ENCODE measurements at regions not wholly inside any gene's neighbourhood (a gene's known extent, or its start where the extent isn't known, plus 50 kb on each side); places are given as distances from the start of the nearest gene placed in this dataset.

DNA sequence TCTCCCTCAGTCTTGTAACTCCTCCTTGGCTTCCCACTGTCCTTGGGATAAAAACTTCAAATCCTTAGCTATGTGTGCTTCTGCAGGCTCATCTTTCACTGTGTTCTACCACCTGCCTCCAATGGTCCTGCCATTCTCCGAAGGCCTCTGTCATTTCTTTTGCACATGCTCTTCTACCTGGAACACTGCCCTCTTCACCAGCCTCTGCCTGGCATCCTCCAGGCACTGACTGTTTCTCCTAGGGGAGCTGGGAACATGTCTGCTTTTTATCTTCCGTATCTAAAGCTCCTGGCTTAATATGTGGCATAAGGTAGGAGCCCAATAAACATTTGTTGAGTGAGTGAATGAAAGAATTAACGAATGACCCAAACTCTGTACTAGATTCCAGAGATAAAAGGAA lies 603.3 kb upstream of the TMEM132C start:
- H3K79me2 ChIP-seq (replicated peaks; ENCODE audit: insufficient read depth, low read length), result no peaks in the 10 kb centered on the region
- TF ChIP-seq TAF1 (IDR thresholded peaks at IDR 0.05; ENCODE audit: low read depth) (no peak), POLR2AphosphoS5 (IDR thresholded peaks at IDR 0.05) (no peak), EZH2 (IDR thresholded peaks at IDR 0.05; ENCODE audit: borderline replicate concordance, insufficient read depth, low read length, poor library complexity, severe bottlenecking) (no peak), MXI1 (conservative IDR thresholded peaks at IDR 0.05; ENCODE audit: poor library complexity, severe bottlenecking) (no peak), RAD21 (conservative IDR thresholded peaks at IDR 0.05) (no peak), EP300 (conservative IDR thresholded peaks at IDR 0.05; ENCODE audit: poor library complexity, severe bottlenecking) (no peak), SMC3 (conservative IDR thresholded peaks at IDR 0.05; ENCODE audit: poor library complexity) (no peak)
- TF ChIP-seq, protein P1, sequence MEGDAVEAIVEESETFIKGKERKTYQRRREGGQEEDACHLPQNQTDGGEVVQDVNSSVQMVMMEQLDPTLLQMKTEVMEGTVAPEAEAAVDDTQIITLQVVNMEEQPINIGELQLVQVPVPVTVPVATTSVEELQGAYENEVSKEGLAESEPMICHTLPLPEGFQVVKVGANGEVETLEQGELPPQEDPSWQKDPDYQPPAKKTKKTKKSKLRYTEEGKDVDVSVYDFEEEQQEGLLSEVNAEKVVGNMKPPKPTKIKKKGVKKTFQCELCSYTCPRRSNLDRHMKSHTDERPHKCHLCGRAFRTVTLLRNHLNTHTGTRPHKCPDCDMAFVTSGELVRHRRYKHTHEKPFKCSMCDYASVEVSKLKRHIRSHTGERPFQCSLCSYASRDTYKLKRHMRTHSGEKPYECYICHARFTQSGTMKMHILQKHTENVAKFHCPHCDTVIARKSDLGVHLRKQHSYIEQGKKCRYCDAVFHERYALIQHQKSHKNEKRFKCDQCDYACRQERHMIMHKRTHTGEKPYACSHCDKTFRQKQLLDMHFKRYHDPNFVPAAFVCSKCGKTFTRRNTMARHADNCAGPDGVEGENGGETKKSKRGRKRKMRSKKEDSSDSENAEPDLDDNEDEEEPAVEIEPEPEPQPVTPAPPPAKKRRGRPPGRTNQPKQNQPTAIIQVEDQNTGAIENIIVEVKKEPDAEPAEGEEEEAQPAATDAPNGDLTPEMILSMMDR (IDR thresholded peaks at IDR 0.05; ENCODE audit: poor library complexity, severe bottlenecking), result no peak
- TF ChIP-seq, protein P2, sequence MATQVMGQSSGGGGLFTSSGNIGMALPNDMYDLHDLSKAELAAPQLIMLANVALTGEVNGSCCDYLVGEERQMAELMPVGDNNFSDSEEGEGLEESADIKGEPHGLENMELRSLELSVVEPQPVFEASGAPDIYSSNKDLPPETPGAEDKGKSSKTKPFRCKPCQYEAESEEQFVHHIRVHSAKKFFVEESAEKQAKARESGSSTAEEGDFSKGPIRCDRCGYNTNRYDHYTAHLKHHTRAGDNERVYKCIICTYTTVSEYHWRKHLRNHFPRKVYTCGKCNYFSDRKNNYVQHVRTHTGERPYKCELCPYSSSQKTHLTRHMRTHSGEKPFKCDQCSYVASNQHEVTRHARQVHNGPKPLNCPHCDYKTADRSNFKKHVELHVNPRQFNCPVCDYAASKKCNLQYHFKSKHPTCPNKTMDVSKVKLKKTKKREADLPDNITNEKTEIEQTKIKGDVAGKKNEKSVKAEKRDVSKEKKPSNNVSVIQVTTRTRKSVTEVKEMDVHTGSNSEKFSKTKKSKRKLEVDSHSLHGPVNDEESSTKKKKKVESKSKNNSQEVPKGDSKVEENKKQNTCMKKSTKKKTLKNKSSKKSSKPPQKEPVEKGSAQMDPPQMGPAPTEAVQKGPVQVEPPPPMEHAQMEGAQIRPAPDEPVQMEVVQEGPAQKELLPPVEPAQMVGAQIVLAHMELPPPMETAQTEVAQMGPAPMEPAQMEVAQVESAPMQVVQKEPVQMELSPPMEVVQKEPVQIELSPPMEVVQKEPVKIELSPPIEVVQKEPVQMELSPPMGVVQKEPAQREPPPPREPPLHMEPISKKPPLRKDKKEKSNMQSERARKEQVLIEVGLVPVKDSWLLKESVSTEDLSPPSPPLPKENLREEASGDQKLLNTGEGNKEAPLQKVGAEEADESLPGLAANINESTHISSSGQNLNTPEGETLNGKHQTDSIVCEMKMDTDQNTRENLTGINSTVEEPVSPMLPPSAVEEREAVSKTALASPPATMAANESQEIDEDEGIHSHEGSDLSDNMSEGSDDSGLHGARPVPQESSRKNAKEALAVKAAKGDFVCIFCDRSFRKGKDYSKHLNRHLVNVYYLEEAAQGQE (IDR thresholded peaks at IDR 0.05; ENCODE audit: borderline replicate concordance), result no peak
- no peak overlapping the region for H3K4me3 ChIP-seq (ENCODE audit: low read length)
- H3K27ac ChIP-seq (ENCODE audit: low read length), result no peak overlapping the region
- H4K20me1 ChIP-seq (ENCODE audit: insufficient read depth), result no peaks in the 10 kb centered on the region
- no peak overlapping the region for H2AFZ ChIP-seq (ENCODE audit: low read depth, low read length)
- no peaks in the 10 kb centered on the region for H3K36me3 ChIP-seq (ENCODE audit: insufficient read depth, low read length)
- H3K27me3 ChIP-seq (ENCODE audit: insufficient read depth, low read depth, low read length), result peaks cover 2% of the 10 kb centered on the region
- no peaks in the 10 kb centered on the region for H3K9me3 ChIP-seq (ENCODE audit: low read length)
- no peak overlapping the region for H3K9ac ChIP-seq (ENCODE audit: low read length)
- H3K9me2 ChIP-seq (ENCODE audit: insufficient read depth, low read length), result no peaks in the 10 kb centered on the region
- H3F3A ChIP-seq (ENCODE audit: insufficient read depth, low read length, poor library complexity, severe bottlenecking), result no peaks in the 10 kb centered on the region
- H3K4me2 ChIP-seq (ENCODE audit: low read length), result no peak overlapping the region

DNA sequence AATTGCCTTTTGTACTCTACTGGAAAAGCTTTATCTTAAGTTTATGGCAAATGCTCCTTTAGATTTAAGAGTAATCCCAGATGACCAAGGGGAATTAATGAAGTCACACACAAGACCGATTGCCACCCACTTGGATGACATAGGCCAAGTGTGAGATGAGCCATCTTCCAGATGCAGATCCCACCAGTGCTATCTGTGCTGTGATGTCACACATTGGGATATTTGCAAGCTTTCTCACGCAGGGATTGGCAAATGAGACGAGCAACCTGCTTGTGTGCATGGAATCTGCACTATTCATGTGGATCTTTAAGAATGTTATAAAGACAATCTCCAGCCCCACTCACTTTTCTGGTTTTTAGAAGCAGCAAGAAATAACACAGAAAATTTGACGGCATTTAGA lies 602.1 kb upstream of the TMEM132C start:
- Histone ChIP-seq H3K27ac (ENCODE audit: low read length) (no peak overlapping the region), H3K9me2 (ENCODE audit: insufficient read depth, low read length) (no peaks in the 10 kb centered on the region)

More for the DNA sequence above, 602.1 kb upstream of the TMEM132C start:
- no peak overlapping the region for H2AFZ ChIP-seq (ENCODE audit: low read depth, low read length)
- no peaks in the 10 kb centered on the region for H3K9me3 ChIP-seq (ENCODE audit: low read length)
- peaks cover 2% of the 10 kb centered on the region for H3K27me3 ChIP-seq (ENCODE audit: insufficient read depth, low read depth, low read length)
- H3K9ac ChIP-seq (ENCODE audit: low read length), result no peak overlapping the region
- TF ChIP-seq TAF1 (IDR thresholded peaks at IDR 0.05; ENCODE audit: low read depth) (no peak), POLR2AphosphoS5 (IDR thresholded peaks at IDR 0.05) (no peak), MXI1 (conservative IDR thresholded peaks at IDR 0.05; ENCODE audit: poor library complexity, severe bottlenecking) (no peak), SMC3 (conservative IDR thresholded peaks at IDR 0.05; ENCODE audit: poor library complexity) (no peak), EP300 (conservative IDR thresholded peaks at IDR 0.05; ENCODE audit: poor library complexity, severe bottlenecking) (no peak), EZH2 (IDR thresholded peaks at IDR 0.05; ENCODE audit: borderline replicate concordance, insufficient read depth, low read length, poor library complexity, severe bottlenecking) (no peak), RAD21 (conservative IDR thresholded peaks at IDR 0.05) (no peak)
- TF ChIP-seq, protein P1 (IDR thresholded peaks at IDR 0.05; ENCODE audit: poor library complexity, severe bottlenecking), result no peak
- TF ChIP-seq, protein P2 (IDR thresholded peaks at IDR 0.05; ENCODE audit: borderline replicate concordance), result no peak
- no peaks in the 10 kb centered on the region for H3F3A ChIP-seq (ENCODE audit: insufficient read depth, low read length, poor library complexity, severe bottlenecking)
- no peaks in the 10 kb centered on the region for H3K79me2 ChIP-seq (replicated peaks; ENCODE audit: insufficient read depth, low read length)
- no peaks in the 10 kb centered on the region for H3K36me3 ChIP-seq (ENCODE audit: insufficient read depth, low read length)
- no peaks in the 10 kb centered on the region for H4K20me1 ChIP-seq (ENCODE audit: insufficient read depth)
- H3K4me3 ChIP-seq (ENCODE audit: low read length), result no peak overlapping the region
- H3K4me2 ChIP-seq (ENCODE audit: low read length), result no peak overlapping the region
